ENCODE measurements at regions not wholly inside any gene's neighbourhood (a gene's known extent, or its start where the extent isn't known, plus 50 kb on each side); places are given as distances from the start of the nearest gene placed in this dataset.

- H3K4me3 ChIP-seq (ENCODE audit: low read depth in 2 of 2, low read length in 1 of 2) = no peak overlapping the region
- H3K9ac ChIP-seq = no peak overlapping the region
- ChIA-PET CTCF (no interaction called here), POLR2A (no interaction called here)
- H3K4me1 ChIP-seq (ENCODE audit: control insufficient read depth in 1 of 2, insufficient read depth in 2 of 2, low read depth in 1 of 2, low read length in 1 of 2) = peaks cover 1 to 3% of the 10 kb centered on the region in 2 experiments; a peak in 3 of 4 replicates
- H2AFZ ChIP-seq (ENCODE audit: low read depth) = no peak overlapping the region
- no peaks in the 10 kb centered on the region for H3K27me3 ChIP-seq (ENCODE audit: insufficient read depth)
- H3K4me2 ChIP-seq = no peak overlapping the region
- no peak overlapping the region for H3K27ac ChIP-seq (ENCODE audit: low read depth in 2 of 2, low read length in 1 of 2)
- H3K9me3 ChIP-seq = no peaks in the 10 kb centered on the region
- TF ChIP-seq EP300 (IDR thresholded peaks at IDR 0.05; ENCODE audit: borderline replicate concordance in 1 of 2, low read depth in 1 of 2, low read length in 1 of 2) (no peak), RAD21 (IDR thresholded peaks at IDR 0.05; ENCODE audit: low read length) (no peak), MEF2A (IDR thresholded peaks at IDR 0.05; ENCODE audit: borderline replicate concordance, low read depth) (no peak), GABPA (IDR thresholded peaks at IDR 0.05; ENCODE audit: low read depth) (no peak), FOXJ3 (CRISPR knock-in tag; IDR thresholded peaks at IDR 0.05) (no peak), RXRA (IDR thresholded peaks at IDR 0.05; ENCODE audit: borderline replicate concordance, low read depth) (no peak), REST (IDR thresholded peaks at IDR 0.05; ENCODE audit: low read depth, low read length) (no peak), CHD2 (IDR thresholded peaks at IDR 0.05; ENCODE audit: low read length, partially characterized antibody) (no peak), FOXM1 (IDR thresholded peaks at IDR 0.05; ENCODE audit: low read depth) (no peak), TEAD4 (IDR thresholded peaks at IDR 0.05; ENCODE audit: borderline replicate concordance, insufficient read depth) (no peak)
- WGBS (ENCODE audit: low lambda C conversion rate) = 89% methylated on average over 1 of the region's 1 CpG
- DNase-seq = no peak
- H3F3A ChIP-seq (replicated peaks; ENCODE audit: insufficient read depth) = no peaks in the 10 kb centered on the region
- no peaks in the 10 kb centered on the region for H3K79me2 ChIP-seq (ENCODE audit: insufficient read depth)
- 0 out of 2 replicates have a peak, but pooled peaks cover 3% of the 10 kb centered on the region for H3K9me2 ChIP-seq
- no peaks in the 10 kb centered on the region for H3K36me3 ChIP-seq (replicated peaks in 1 of 2; ENCODE audit: control insufficient read depth in 1 of 2, insufficient read depth in 2 of 2, low read length in 1 of 2)
- H4K20me1 ChIP-seq (ENCODE audit: insufficient read depth) = no peaks in the 10 kb centered on the region
Measured at GRCh38 chr5:83831834-83832233, 111.2 kb upstream of the HAPLN1 start.

DNA sequence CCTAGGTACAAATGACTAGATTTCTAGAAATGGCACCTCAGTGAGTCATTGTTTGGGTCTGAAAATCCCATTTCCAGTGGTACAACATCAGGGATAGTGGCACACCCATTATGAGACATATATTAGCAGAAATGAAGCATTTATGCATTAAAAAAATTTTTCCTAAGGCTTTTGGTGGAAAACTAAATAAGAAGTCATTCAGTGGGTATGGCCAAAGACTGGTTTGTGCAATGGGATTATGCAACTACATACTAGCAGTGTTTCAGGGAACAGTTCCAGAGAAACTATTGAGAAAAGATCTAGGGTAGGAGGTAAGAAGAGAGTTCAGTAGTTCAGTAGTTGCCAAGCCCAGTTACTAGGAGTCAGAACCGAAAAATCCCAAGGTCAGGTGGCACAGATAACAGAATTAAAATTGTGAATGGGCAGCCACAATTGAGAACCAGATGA is 106.5 kb upstream of the HAPLN1 start:
- DNase-seq = no peak
- H3K36me3 ChIP-seq (replicated peaks in 1 of 2; ENCODE audit: control insufficient read depth in 1 of 2, insufficient read depth in 2 of 2, low read length in 1 of 2) = no peaks in the 10 kb centered on the region
- TF ChIP-seq, protein P1, sequence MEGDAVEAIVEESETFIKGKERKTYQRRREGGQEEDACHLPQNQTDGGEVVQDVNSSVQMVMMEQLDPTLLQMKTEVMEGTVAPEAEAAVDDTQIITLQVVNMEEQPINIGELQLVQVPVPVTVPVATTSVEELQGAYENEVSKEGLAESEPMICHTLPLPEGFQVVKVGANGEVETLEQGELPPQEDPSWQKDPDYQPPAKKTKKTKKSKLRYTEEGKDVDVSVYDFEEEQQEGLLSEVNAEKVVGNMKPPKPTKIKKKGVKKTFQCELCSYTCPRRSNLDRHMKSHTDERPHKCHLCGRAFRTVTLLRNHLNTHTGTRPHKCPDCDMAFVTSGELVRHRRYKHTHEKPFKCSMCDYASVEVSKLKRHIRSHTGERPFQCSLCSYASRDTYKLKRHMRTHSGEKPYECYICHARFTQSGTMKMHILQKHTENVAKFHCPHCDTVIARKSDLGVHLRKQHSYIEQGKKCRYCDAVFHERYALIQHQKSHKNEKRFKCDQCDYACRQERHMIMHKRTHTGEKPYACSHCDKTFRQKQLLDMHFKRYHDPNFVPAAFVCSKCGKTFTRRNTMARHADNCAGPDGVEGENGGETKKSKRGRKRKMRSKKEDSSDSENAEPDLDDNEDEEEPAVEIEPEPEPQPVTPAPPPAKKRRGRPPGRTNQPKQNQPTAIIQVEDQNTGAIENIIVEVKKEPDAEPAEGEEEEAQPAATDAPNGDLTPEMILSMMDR (IDR thresholded peaks at IDR 0.05) = no peak
- TF ChIP-seq FOXJ3 (CRISPR knock-in tag; IDR thresholded peaks at IDR 0.05) (no peak), TAF1 (IDR thresholded peaks at IDR 0.05; ENCODE audit: borderline replicate concordance, low read depth, low read length) (no peak), REST (IDR thresholded peaks at IDR 0.05; ENCODE audit: low read depth, low read length) (no peak), NFIC (IDR thresholded peaks at IDR 0.05; ENCODE audit: borderline replicate concordance) (no peak), MEF2A (IDR thresholded peaks at IDR 0.05; ENCODE audit: borderline replicate concordance, low read depth) (no peak), YY1 (IDR thresholded peaks at IDR 0.05; ENCODE audit: low read depth) (no peak), CHD2 (IDR thresholded peaks at IDR 0.05; ENCODE audit: low read length, partially characterized antibody) (no peak)
- TF ChIP-seq, protein P2, sequence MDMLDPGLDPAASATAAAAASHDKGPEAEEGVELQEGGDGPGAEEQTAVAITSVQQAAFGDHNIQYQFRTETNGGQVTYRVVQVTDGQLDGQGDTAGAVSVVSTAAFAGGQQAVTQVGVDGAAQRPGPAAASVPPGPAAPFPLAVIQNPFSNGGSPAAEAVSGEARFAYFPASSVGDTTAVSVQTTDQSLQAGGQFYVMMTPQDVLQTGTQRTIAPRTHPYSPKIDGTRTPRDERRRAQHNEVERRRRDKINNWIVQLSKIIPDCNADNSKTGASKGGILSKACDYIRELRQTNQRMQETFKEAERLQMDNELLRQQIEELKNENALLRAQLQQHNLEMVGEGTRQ (IDR thresholded peaks at IDR 0.05; ENCODE audit: borderline replicate concordance, low read depth, low read length) = no peak
- no peaks in the 10 kb centered on the region for H4K20me1 ChIP-seq (ENCODE audit: insufficient read depth)
- no peaks in the 10 kb centered on the region for H3K9me3 ChIP-seq
- ChIA-PET POLR2A (no interaction called here), CTCF (no interaction called here)
- H3K79me2 ChIP-seq (ENCODE audit: insufficient read depth) = no peaks in the 10 kb centered on the region
- 0 out of 2 replicates have a peak, but pooled peaks cover 3% of the 10 kb centered on the region for H3K9me2 ChIP-seq
- 32% methylated on average over 1 of the region's 1 CpG for WGBS (ENCODE audit: low lambda C conversion rate)
- H3K4me1 ChIP-seq (ENCODE audit: control insufficient read depth in 1 of 2, insufficient read depth in 2 of 2, low read depth in 1 of 2, low read length in 1 of 2) = no peaks in the 10 kb centered on the region
- no peak overlapping the region for H3K9ac ChIP-seq
- no peak overlapping the region for H3K27ac ChIP-seq (ENCODE audit: low read depth in 2 of 2, low read length in 1 of 2)
- H3K4me3 ChIP-seq (ENCODE audit: low read depth in 2 of 2, low read length in 1 of 2) = no peak overlapping the region
- no peak overlapping the region; the same call in 1 of the 2 replicates for H2AFZ ChIP-seq (ENCODE audit: low read depth)
- H3K27me3 ChIP-seq (ENCODE audit: insufficient read depth) = no peaks in the 10 kb centered on the region
- no peak overlapping the region for H3K4me2 ChIP-seq
- no peaks in the 10 kb centered on the region for H3F3A ChIP-seq (replicated peaks; ENCODE audit: insufficient read depth)

Measured in SK-N-SH (cell line).